HG03521 (cell line): ENCODE measurements at regions not wholly inside any gene's neighbourhood (a gene's known extent, or its start where the extent isn't known, plus 50 kb on each side); places are given as distances from the start of the nearest gene placed in this dataset.

Experiments used
- ATAC-seq: cut with Tn5 transposase; IDR thresholded peaks from one replicate; pipeline ENCODE4 v1.9.1; 2021; ENCODE audit warnings: mild to moderate bottlenecking, moderate library complexity; ENCODE audit not compliant: unreplicated experiment

DNA sequence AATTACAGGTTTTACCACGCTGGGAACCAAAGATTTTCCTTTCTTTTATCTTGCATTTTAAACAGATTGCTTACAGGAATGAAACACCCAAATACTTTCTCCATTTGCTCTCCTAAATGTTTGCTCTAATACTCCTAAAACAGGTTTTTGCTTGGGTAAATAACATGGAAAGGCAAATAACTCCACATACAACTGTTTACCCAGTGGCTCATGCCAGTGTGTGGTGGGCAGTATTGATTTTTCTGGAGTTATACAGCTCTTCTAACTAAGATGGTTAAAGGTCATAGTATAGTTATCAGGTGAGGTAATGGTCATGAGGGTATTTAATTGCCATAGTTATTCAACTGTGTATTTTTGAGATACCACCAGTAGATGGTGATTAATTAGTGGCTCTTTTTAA, 61.2 kb upstream of the RAB27B start:
- no peak for ATAC-seq

DNA sequence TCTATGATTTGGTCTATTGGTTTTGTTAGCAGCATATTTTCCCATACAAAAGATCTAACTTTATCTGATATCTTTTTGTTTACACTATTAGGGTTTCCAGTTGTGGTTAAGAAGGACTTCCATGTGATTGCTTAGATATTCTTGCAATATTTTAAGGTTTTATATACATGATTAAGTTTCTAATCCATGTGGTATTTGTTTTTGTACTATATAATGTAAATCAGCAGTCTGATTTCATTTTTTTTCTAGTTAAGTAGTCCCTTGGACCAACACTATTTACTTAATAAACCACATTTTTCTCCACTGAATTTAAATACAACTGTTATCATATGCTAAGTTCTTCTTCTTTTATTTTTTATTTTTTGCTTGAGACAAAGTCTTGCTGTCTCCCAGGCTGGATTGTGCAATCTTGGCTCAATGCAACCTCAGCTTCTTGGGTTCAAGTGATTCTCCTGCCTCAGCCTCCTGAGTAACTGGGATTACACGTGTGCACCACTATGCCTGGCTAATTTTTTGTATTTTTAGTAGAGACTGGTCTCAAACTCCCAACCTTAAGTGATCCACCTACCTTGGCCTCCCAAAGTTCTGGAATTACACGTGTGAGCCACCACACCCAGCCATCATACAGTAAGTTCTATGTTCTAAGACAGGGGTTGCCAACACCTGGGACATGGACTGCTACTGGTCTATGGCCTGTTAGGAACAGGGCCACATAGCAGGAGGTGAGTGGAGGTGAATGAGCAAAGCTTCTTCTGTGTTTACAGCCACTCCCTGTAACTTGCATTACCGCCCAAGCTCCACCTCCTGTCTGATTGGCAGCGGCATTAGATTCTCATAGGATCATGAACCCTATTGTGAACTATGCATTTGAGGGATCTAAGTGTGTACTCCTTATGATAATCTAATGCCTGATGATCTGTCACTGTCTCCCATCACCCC, 58.5 kb upstream of the RAB27B start:
- ATAC-seq: no peak

DNA sequence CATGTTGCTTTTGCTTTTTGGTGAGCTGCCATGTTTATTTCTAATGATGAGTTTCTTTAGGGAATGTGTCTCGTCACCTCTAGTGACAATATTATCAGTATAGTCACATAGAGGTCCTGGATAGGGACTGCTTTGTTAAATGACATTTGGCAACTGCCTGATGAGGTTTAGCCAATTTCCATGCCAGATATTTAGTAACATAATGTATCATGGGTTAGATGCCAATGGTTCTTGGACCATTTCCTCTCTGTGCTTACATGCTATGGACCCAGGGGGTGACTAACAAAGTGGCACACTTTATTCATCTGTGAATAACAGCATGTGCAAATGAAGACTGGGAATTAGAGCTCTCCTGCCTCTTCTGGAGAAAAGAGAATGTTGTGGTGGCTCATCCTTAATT, 56.2 kb upstream of the RAB27B start:
- no peak for ATAC-seq

DNA sequence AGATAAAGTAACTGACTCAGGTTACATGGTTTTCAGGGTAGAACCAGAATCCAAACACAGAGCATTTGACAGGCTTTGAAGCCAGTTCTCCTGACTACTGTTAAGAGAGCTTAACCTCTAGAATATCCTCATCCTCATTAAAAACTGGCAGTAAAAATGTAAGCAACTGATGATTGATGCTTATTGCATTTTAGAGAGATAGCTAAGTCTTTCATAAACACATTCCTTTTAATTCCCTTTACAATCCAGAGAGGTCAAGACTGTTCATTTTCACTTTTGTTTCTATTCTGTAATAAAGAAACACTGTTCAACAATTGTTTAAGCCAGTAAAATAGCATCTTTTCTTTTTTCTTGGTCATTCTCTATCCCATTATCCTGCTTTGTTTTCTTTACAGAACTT, 53.9 kb upstream of the RAB27B start:
- no peak for ATAC-seq

DNA sequence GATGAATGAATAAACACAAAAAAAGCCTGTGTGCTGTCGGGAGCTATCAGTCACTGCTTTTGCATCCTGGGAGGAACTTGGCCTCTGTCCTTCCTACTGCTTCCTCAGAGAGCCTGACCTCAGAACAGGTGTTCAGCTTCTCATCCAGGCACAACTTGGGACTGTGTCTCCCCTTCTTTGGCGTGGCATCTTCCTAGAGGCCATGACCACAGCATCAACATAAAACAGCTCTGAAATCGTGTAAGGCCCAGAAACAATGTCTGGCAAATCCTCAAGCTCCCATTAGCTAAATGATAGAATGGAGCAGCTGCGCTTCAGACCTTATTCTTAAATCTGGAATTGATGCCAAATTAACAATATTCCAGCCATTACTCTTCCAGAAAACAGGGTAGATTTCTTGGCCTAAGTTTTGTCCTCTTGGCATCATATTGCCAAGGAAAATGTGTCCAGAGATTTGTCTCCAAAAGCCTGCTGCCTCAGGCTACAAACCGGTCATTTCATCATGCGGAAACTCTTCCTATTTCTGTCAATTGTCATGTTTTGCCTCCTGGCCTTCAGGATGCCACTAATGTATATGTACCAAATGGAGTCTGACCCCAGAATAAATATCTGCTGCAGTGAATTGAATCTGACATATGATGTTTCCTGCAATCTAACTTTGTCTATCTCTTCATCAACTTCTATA, 53.2 kb upstream of the RAB27B start:
- no peak for ATAC-seq

DNA sequence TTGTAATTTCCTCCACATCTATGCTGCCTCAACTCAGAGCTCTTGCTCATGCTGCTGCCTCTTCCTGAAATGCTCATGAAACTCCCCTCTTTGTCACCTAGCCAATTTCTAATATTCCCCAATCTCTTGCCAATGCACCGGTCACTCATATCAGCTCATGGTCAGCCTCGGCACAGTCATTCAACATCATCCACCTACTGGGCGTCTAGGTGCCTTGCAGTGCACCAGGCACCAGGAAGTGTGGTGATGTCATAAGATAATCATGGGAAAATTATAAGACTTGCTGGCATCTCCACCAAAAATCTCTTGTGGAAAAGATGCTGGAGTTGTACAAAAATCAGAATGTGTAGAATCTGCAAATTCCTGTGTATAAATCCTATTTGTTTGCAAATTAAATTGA, 52.6 kb upstream of the RAB27B start:
- no peak for ATAC-seq

DNA sequence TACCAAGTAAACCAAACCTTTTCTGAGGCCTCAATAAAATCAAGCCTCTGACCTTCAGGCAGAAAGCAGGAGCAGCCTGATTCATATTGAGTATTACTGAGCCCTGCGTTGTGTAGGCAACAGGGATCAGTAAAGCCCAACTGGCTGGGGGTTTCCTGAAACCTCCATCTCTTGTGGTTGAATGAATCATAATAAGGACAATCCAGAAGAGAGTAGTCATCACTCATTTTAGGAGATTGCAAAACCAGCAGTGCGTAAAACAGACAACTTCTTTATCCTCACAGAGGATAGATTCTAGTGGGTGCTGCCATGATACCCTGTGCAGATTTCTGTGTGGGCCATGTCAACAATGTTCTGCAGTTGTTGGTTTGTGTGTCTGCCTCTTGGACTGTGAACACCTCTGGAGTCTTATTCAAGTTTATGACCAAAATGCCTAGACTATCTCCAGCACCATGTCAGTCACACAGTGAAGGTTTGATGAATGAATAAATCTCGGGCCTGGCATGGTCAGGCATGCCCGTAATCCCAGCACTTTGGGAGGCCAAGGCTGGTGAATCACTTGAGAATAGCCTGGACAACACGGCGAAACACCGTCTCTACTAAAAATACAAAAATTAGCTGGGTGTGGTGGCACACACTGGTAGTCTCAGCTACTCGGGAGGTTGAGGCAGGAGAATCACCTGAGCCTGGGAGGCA, 51.8 kb upstream of the RAB27B start:
- peak; percentile 68 for ATAC-seq

DNA sequence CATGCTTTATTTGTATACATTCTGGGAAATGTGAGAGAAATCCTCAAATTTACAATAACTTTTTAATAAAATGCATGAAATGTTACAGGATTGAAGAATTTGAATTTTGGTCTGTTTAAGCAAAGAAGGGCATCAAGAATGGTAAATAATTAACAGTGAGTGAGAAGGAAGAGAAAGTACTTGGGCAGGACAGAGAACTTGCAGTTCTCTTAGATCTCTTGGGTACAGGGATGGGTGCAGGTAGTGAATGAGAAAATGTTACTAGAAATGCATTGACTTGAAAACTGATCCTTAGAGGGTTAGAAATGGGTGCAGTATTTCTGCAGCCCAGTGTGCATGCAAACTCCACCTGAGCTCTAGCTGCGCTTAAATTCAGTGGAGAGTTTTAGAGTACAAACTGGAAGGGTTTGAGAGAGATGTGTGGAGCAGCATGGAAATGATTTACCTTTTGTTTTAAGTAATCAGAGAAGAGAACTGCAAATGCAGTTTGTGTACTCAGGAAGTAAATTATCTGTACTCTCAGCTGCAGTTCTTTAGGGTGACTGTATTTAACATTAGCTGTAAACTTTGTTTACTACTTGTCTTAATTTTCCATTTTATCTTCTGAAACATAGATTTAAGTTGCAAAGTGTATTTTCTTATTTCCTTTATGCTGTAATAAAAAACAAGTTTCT, 51.0 kb upstream of the RAB27B start:
- no peak for ATAC-seq

DNA sequence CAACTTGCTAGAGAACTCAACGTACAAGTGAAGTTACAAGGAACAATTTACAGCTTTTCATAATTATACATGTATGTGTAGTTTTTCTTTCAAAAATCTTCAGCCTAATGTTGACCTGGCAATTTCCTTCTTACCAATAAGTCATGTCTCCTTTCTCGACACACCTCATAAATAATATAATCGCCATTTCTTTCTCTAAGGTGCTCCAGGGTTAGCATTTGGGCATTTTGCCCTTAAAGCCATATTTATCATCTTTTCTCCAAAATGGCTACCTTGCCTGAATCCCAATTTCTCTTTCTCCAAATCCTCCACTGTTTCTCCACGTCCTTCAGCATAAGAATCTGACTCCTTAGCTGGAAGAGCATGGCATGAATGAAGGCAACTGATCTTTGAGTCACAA, 50.3 kb upstream of the RAB27B start:
- no peak for ATAC-seq
